Renal cortical epithelial cell (primary cell): ENCODE measurements at regions not wholly inside any gene's neighbourhood (a gene's known extent, or its start where the extent isn't known, plus 50 kb on each side); places are given as distances from the start of the nearest gene placed in this dataset.
"Not testable (repeated sequence)": the region's sequence is repeated elsewhere in the genome, so short reads cannot be mapped to it uniquely, and the experiment has no call there.

Experiments used
- DNase-seq: peaks from one replicate; pipeline ENCODE4 v3.0.0-alpha.2; 2011; ENCODE audit warnings: low read depth

DNA sequence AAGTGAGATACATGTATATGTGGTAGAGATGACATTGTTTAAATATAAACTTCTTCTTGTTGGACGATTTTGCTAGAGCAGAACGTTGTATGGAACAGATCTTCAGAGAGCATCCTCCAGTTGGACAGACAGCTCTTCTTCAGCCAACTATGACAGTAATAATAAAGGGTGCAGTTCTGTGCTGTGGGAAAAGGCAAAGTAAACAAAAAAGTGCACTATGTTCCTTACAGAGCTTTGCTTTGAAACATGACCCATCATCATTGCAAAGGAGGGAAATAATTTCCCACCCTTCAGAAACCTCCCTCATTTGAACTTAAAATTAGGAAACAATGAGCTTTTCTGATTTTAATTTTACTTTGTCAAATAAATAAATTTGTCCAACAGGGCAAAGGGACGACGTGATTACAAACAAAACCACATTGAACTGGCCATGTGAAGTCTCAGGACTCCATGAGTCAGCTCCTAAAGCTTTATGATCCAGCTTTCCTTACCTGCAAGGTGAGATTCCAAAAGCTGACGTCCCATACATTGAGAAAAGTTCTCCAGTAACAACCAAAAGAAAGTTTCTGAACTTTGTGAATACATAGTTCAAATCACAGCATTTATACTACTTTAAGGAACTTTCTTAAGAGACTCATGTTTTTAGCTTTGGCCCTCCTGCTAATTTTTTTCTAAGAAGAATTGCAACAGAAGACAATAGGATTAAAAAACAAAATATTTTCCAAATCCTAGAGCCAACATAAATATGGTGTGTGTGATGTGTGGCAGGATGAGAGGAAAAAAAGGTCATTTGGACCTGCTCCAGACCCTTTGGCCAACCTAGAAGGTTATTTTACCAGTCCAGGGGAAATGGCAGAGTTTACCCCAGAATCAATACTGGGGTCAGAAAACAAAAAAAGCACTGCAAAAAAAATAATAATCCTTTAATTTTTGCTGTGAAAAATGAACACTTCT is 565.4 kb upstream of the NRP1 start:
- peak; percentile 21 for DNase-seq

DNA sequence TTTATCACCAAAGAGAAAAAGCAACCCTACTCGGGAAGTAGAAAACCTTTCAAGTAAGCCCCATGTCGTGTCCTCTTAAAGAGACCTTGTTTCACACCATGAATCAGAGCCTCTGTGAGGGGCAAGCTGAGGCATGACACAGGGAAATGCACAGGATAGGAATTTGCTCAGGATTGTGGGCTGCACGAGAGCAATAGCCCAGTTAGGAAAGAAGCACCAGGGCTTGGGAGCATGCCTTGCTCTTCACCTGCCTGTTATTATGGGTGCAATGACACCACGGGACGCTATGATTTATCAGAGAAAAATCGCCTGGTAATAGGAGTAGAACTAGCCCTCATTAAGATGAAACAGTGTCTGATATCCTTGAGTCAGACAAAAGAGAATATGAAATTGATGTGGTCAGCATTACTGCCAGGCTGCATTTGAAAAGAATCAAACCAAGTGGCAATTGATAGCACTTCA is 562.9 kb upstream of the NRP1 start:
- DNase-seq: peak; percentile 32

DNA sequence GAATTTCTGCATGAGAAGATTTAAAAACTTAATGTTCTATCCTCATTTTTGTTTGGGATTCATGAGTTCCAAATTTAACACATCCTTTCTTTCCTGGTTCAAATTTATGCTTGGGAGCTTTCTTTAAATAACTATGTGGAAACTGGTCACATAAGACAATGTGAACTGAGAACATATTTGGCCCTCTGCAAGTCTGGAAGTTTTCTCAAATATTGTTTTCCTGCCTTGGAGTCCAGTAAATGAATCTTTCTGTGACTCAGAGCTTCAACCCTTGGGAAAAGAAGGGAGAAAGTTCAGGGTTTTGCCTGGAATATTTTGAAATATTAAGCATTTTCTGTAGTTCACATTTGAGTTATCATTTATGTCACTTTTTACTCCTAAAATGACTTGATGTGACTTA is 559.0 kb upstream of the NRP1 start:
- DNase-seq: no peak

DNA sequence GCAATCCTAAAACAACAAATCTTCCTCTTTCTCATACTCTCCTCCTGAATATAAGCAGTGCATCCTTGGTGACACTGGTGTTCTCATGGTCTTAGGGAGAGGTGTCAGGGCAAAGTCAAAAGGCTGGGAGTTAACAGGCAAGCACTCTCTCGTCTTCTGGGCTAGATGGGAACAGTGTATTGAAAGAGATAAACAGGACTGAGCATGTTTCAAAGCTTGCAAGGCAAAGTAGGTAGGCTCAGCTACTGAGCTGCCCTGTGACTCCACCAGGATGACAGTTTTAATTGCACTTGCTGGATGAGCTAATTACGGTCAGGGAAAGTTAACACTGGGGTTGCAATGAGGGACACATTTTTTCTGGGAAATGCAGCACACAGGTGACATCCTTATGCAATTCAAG is 554.9 kb upstream of the NRP1 start:
- no peak for DNase-seq

DNA sequence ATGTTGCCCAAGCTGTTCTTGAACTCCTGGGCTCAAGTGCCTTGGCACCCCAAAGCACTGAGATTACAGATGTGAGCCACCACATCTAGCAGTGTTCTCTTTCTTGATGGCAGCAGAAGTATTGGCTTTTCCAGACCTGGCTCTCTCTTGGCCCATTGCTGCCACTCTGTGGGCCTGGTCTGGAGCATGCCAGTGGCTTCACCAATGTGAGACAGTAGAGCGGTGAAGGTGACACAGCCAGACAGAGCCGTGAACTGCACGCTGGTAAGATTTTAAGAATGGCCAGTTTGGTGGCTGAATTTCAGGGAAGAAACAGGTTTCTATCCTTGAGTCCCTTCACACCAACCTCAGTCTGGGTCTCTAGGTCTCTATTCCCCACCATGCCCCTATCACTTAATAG is 552.7 kb upstream of the NRP1 start:
- DNase-seq: no peak

DNA sequence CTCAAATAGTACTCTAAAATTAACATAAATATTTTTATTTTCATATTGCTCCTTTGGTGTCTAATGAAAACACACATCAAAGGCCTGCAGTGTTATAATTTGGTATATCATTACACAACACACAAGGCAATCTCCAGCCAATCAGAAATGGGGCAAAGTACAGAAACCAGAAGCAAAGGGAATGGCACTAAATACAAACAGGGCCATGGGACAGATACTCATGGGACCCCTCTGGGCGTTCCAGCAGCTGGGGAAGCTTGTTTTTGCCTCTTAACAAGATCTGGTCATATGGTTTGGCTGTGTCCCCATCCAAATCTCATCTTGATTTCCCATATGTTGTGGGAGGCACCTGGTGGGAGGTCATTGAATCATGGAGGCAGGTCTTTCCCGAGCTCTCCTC is 551.8 kb upstream of the NRP1 start:
- no peak for DNase-seq

DNA sequence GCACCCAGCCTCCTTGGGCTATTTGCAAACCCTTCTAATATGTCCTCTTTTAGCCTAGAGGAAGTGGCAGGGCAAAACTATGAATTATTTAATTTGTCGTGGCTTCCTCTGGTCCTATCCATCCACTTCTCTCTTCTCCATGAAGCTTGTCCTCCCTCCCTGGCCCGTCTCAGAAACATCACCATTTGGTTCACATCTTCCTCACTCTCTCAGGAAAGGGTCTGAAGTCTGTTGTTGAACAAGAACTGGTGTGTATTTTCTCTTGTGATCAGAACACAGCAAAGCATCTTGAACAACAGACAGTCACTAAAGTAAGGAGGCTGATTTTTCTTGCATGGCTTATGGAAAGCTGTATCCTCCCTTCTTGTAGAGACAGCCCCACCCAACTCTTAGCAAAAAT is 550.1 kb upstream of the NRP1 start:
- no peak for DNase-seq

DNA sequence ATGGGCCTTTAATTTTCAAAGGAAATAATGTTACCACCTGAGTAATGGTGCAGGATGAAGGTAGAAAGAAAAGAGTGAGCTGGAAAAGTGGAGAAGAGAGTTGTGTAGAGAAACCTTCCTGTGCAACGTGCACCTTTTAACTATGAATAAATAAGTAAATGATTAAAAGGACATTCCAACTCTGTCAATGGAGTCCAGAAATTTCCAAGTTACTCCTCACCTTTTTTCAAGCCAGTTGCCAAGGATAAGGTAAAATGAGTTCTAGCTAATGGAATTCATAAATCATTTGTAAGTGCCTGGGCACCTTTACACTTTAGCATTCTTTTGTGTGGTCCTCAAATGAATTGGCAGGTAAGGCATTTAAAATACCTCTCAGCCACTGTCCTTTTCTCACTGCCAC is 549.4 kb upstream of the NRP1 start:
- DNase-seq: peak; percentile 69

DNA sequence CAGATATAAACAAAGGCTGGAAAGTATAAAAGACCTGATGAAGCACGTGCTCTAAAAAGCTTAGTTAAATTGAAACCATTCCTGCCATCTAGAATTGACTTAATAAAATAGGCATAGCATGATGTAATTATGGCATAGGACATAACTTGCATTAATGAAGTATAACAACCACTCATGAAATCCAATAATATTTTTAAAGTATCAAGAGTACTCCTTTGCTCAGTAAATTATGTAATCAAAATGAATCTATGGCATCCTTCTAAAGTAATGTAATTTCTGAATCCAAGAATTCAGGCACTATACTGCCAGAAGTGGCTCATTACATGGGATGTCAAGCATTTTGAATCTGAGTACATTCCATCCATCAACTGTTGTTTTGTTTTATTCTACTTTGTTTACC is 548.5 kb upstream of the NRP1 start:
- DNase-seq: no peak

DNA sequence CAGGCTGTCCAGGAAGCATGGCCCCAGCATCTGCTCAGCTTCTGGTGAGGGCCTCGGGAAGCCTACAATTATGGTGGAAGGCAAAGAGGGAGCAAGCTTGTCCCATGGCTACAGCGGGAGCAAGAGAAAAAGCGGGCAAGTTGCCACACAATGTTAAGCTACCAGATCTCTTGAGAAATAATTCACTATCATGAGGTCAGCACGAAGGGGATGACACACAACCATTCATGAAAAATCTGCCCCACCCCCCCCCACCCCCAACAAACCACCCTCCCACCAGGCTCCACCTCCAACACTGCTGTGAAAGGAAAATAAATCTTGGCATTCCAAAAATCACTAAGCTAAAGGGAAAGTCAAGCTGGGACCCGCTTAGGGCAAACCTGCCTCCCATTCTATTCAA is 545.8 kb upstream of the NRP1 start:
- DNase-seq: no peak

DNA sequence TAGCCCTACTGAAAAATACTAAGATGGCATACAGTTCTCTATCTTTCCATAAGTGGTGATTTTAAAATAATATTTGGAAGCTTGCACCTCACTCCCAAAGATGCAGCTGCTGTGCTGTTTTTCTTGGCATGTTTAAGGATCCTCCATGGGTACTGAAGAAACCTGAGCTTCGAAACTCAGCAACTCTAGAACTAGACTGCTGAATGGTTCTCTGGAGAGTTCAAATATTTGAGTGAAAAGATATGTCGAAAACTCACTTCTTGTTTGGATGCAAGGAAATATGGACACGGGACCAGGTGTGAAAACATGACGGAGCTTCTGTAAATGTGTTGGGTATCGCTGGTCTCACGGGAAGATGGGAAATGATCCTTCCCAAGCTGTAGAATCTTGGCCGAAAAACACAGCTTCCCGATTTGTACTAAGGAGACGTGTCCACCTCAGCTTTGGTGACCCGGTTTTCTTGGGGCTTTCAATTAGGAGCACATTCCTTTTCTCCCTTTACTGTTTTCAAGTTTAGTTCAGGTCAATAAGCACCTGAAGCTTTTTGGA is 543.8 kb upstream of the NRP1 start:
- no peak for DNase-seq

DNA sequence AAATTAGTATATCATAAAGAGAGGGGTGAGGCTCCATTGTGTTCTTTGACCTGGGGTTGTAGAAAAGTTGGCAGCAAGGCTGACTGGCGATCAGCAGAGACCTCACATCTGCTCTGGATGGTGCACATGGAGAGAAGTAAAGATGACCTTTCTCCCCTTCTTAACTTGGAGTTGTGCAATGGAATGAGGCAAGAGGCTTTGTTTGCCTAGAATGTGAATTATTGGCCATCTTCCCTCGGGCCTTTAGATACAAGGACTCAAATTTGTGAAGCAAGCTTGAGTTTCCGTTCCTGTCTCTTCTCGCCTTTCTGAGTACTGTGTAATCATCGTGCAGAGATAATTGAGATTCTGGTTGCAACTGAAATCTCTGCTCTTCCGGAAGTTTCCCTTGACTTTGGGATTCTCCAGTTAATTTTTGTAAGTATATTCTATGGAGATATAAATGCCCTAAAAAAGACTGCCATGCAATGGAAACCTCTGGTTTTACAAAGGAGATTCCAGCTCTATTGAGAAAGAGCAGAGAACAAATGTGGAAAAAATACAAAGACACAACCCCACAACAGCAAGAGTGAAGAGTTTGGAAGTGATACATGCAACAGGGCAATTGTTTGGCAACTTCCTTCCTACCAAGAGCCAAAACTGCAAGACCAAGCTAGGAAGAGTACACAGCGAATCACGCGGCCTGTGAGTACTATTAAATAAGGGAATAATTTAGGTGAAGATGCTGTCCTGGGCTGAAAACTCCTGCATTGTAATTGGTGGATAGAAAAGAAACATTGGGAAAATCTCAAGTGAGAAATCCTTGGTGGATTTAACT is 542.3 kb upstream of the NRP1 start:
- peak; percentile 43 for DNase-seq

DNA sequence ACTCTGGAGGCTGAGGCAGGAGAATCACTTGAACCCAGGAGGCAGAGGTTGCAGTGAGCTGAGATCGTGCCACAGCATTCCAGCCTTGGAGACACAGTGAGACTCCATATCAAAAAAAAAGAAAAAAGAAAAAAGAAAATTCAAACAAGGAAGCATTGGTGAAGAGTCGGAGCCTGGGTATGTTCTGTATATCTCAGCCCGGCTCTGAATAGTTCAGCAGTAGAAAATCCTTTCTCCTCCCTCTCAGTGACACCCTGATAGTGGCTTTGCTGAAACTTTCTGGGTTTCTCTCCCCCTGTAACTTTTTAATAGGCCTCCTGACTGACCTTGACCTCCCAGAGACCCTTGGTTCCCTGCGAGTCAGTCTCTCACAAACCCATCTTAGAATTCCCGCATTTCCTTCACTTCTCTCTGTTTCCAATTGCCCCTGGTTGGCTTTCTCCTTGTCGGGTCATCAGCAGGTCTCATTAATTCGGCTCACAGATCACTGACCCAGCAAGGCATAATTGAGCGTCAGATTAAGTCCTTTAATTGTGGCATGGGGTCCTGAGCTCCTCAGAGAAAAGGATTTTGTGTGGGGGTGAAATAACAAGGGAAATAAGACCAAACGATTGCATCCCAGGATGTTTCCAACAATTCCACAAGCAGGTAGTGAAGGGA is 541.6 kb upstream of the NRP1 start:
- no peak for DNase-seq

DNA sequence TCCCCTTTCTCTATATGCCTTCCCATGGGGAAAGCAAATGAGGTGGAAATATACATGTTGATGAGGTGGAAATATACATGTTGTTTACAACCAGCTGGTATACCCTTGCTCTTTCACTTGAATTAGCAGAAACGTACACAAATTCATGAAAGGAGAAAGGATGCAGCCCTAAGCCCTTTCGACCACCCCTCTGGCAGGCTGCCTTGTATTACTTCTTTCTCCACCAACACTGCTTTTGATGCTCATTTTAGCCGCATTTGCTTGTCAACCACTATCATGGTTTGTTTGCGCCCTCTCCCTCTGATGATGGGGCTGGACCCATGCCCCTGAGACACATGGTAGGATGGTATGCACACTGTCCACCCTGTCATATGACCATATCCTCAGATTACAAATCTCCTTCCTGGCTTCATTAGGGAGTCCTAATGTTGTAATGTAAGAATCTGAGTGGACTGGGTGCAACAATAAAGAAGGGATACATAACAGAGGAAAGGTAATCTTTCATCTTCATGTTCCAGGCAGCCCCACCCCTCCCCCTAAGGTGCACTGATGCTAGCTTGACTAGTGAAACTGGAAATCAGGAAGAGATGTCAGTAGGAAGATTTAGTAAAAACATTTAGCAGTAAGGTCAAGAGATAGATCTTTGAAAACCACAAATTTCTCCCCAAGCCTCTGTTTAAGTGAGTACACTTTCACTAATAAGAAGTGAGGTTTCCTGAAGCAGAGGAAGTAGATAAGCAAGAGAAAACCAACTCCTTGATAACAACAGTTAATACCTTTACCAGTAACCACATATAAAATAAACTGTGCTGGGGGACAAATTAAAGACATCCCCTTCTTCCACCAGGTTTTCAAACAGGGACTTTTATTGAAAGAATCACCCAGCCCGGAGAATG is 536.8 kb upstream of the NRP1 start:
- DNase-seq: no peak

DNA sequence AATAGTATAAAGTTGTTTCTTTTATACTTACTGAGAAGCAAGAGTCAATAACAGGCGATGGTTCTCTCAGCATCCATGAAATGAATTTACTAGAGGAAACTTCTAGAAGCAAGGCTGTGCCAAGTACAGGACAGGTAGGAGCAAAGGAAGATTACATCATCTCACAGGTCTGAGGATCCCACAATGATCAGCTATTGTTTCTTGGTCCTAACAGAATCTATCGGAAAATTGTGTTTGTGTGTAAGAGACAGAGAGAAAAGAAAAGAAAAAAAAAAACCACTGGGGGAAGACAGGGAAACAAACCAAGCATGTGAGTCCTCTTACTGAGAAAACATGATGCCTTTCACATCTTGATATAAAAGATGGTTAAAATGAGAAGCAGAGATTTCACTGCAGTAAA is 535.0 kb upstream of the NRP1 start:
- no peak for DNase-seq

DNA sequence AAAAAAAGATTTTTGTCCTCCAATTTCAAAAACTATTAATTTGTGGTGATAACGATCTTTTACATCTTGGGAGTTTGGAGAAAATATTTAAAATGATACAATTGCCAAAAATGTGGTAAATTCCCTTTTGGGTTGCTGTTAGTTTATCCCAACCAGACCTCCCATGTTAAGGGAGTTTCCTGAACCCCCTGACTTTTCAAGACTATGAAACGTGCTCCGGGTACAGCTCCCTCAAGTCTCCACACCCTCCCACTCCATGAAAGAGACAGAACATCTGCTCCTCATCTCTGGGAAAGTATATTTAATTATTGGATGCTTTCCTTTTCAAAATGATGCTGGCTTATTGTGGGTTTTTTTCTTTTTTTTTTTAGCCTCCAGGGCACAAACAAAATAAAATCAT is 534.6 kb upstream of the NRP1 start:
- DNase-seq: no peak

DNA sequence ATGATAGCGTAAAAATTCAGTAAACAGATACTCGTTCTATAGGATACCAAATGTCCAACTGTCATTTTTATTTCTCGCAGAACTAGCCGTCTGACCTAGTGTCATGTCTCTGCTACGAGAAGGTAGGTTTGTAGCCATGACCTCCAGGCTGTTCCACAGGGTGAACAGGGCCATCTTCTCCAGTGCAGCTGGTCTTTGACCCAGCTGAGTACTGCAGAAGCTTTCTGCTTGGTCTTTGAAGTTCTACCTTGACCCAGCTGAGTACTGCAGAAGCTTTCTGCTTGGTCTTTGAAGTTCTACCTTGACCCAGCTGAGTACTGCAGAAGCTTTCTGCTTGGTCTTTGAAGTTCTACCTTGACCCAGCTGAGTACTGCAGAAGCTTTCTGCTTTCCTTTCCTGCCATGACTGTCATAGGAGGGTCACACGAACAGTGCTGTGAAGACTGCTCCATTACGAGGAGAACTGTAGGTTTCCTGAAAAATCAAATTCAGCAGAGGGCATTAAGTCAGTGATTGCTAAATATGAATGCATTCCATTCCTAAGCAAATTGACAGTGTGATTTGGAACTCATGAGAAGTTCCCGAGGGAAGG is 532.8 kb upstream of the NRP1 start:
- not testable (repeated sequence) for DNase-seq

DNA sequence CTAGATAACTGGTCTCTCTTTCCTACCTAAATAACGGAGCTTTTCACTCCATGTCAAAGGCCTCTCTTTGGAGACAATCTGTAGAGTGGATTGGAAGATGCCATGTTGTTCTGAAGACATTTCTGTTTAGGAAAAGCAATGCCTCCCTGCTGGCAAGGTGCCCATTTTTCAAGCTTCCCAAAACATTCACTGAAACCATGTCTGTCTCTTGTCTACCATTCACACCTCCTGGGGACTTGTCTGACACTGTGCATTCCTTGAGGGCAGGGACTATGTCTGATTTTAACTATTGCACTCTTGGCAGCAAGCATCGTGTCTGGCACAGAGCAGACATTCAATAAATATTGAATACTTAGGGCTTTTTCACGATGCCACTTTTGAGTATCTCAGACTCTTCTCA is 528.9 kb upstream of the NRP1 start:
- peak; percentile 25 for DNase-seq

DNA sequence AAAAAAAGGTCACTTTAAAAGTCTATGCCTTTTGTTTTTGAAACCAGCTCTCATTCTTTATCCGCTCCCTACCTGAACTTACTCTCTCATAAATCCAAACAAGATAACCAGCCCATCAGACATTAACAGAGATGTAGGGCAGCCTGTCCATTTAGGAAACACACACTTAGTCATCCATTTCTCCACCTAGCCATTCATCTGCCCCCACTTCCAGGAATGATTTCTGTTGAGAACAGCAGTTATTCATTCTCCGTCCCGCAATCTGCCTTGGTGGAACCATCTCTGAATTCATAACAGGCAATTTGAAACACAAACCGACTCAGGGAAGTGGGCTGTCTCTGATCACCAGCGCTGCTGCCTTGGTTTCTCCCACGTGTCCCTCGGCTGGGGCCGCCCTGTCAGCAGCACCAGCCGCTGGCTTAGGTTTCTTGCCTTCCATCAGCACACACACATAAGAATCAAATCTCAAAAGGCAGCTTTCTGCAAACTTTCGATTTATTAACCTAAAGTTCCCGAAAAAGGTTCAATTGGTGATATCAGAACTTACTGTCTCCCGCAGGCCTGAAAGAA is 528.2 kb upstream of the NRP1 start:
- DNase-seq: peak; percentile 61

DNA sequence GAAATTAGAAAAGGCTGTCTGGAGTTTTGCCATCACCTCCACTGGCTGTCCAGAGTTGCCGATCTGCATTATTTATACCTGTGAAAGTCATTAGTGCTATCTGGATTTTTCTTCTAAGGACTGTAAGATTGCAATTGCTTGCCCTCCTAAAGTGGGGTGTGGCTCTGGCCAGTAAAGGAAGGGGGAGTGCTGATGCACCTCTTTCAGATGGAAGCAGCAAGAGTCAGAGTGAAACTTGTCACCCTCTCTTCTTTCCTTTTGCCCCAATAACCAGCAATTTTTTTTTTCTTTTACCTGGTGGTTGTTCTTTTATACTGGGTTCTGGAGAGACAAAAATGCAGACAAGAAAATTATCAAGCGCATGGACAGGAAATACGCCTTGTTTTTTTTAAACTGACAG is 527.4 kb upstream of the NRP1 start:
- no peak for DNase-seq
